H9 (cell line): ENCODE measurements at regions not wholly inside any gene's neighbourhood (a gene's known extent, or its start where the extent isn't known, plus 50 kb on each side); places are given as distances from the start of the nearest gene placed in this dataset.

Experiments
- DNase-seq: peaks from one replicate; pipeline ENCODE4 v3.0.0-alpha.2; 2017
- H2AFZ ChIP-seq: one replicate; pipeline ENCODE4 v1.6.1; 2013; ENCODE audit warnings: mild to moderate bottlenecking, low read length, control low read depth, moderate library complexity
- H2AK5ac ChIP-seq: 2 replicates; pipeline ENCODE4 v1.6.1; 2013; ENCODE audit warnings: low read length, control low read depth, mixed read lengths; ENCODE audit not compliant: insufficient read length
- H2BK120ac ChIP-seq: one replicate; pipeline ENCODE4 v1.6.1; 2013; ENCODE audit warnings: low read depth, mild to moderate bottlenecking, low read length, control low read depth, inconsistent platforms; ENCODE audit not compliant: poor library complexity, severe bottlenecking
- H2BK12ac ChIP-seq: 2 replicates; pipeline ENCODE4 v1.6.1; 2013; ENCODE audit warnings: low read length, control low read depth, mixed read lengths, low read depth; ENCODE audit not compliant: insufficient read length
- H2BK15ac ChIP-seq: 2 replicates; pipeline ENCODE4 v1.6.1; 2013; ENCODE audit warnings: low read depth, low read length, control low read depth
- H2BK20ac ChIP-seq: one replicate; pipeline ENCODE4 v1.6.1; 2013; ENCODE audit warnings: low read depth, mild to moderate bottlenecking, low read length, control low read depth, inconsistent platforms; ENCODE audit not compliant: poor library complexity, severe bottlenecking
- H2BK5ac ChIP-seq: 2 replicates; pipeline ENCODE4 v1.6.1; 2013; ENCODE audit warnings: low read length, control low read depth, mixed read lengths; ENCODE audit not compliant: insufficient read length
- H3K14ac ChIP-seq: 2 replicates; pipeline ENCODE4 v1.6.1; 2013; ENCODE audit warnings: low read length, control low read depth; ENCODE audit not compliant: insufficient read depth
- H3K18ac ChIP-seq: 2 replicates; pipeline ENCODE4 v1.6.1; 2013; ENCODE audit warnings: low read depth, mild to moderate bottlenecking, mixed read lengths, low read length, control low read depth; ENCODE audit not compliant: insufficient read length
- H3K23ac ChIP-seq: 2 replicates; pipeline ENCODE4 v1.6.1; 2013; ENCODE audit warnings: low read length, control low read depth, mixed read lengths, low read depth; ENCODE audit not compliant: insufficient read length
- H3K23me2 ChIP-seq: 2 replicates; pipeline ENCODE4 v1.6.1; 2013; ENCODE audit warnings: low read depth, mild to moderate bottlenecking, mixed read lengths, low read length, control low read depth; ENCODE audit not compliant: insufficient read length, poor library complexity, severe bottlenecking
- H3K27ac ChIP-seq: 2 replicates; pipeline ENCODE4 v1.5.1; 2013; ENCODE audit warnings: low read length, control low read depth, mixed read lengths, low read depth; ENCODE audit not compliant: insufficient read length
- H3K27me3 ChIP-seq: 2 replicates; pipeline ENCODE4 v1.6.1; 2013; ENCODE audit warnings: low read length, control low read depth, inconsistent platforms; ENCODE audit not compliant: insufficient read depth
- H3K4ac ChIP-seq: 2 replicates; pipeline ENCODE4 v1.6.1; 2013; ENCODE audit warnings: low read depth, mild to moderate bottlenecking, control low read depth, inconsistent platforms, low read length, moderate library complexity
- H3K4me1 ChIP-seq: 2 replicates; pipeline ENCODE4 v1.6.1; 2013; ENCODE audit warnings: low read length, control low read depth, inconsistent platforms; ENCODE audit not compliant: insufficient read depth
- H3K4me2 ChIP-seq: 2 replicates; pipeline ENCODE4 v1.6.1; 2013; ENCODE audit warnings: low read length, control low read depth, mixed read lengths; ENCODE audit not compliant: insufficient read length, insufficient read depth
- H3K56ac ChIP-seq: 2 replicates; pipeline ENCODE4 v1.6.1; 2013; ENCODE audit warnings: low read depth, mild to moderate bottlenecking, mixed read lengths, low read length, control low read depth; ENCODE audit not compliant: insufficient read length
- H3K79me1 ChIP-seq: 2 replicates; pipeline ENCODE4 v1.6.1; 2013; ENCODE audit warnings: low read depth, mild to moderate bottlenecking, moderate library complexity, low read length, control low read depth, inconsistent platforms; ENCODE audit not compliant: insufficient read depth, poor library complexity, severe bottlenecking
- H3K79me2 ChIP-seq: 2 replicates; pipeline ENCODE4 v1.6.1; 2013; ENCODE audit warnings: low read length, control low read depth, inconsistent platforms; ENCODE audit not compliant: insufficient read depth
- H3K9ac ChIP-seq: 2 replicates; pipeline ENCODE4 v1.6.1; 2013; ENCODE audit warnings: low read length, control low read depth, mixed read lengths; ENCODE audit not compliant: insufficient read length; ENCODE audit errors: extremely low read depth
- H3K9me3 ChIP-seq: one replicate; pipeline ENCODE4 v1.6.1; 2013; ENCODE audit warnings: low read depth, low read length, inconsistent platforms; ENCODE audit not compliant: control insufficient read depth
- H3T11ph ChIP-seq: one replicate; pipeline ENCODE4 v1.6.1; 2013; ENCODE audit warnings: mild to moderate bottlenecking, low read length, control low read depth, inconsistent platforms
- H4K20me1 ChIP-seq: one replicate; pipeline ENCODE4 v1.6.1; 2013; ENCODE audit not compliant: control insufficient read depth, insufficient read length, insufficient read depth
- H4K5ac ChIP-seq: 2 replicates; pipeline ENCODE4 v1.6.1; 2013; ENCODE audit warnings: low read depth, mild to moderate bottlenecking, mixed read lengths, low read length, control low read depth; ENCODE audit not compliant: insufficient read length
- H4K8ac ChIP-seq: replicated peaks from 2 replicates; pipeline ENCODE4 v1.6.1; 2013; ENCODE audit warnings: low read length, control low read depth, mixed read lengths, low read depth; ENCODE audit not compliant: insufficient read length
- H4K91ac ChIP-seq: 2 replicates; pipeline ENCODE4 v1.6.1; 2013; ENCODE audit warnings: low read depth, mild to moderate bottlenecking, moderate library complexity, mixed read lengths, low read length, control low read depth; ENCODE audit not compliant: insufficient read length
- H3K27ac Mint-ChIP-seq, 3 experiments: 2 replicates in 2 of 3; 3 replicates in 1 of 3; pipeline ENCODE4 v1.8.0; 2020 to 2021; ENCODE audit warnings: mixed read lengths in 3 of 3, mild to moderate bottlenecking in 1 of 3, moderate library complexity in 1 of 3
- H3K27me3 Mint-ChIP-seq: 2 replicates; pipeline ENCODE4 v1.8.0; 2021; ENCODE audit warnings: low read depth, mild to moderate bottlenecking, moderate library complexity, mixed read lengths
- H3K36me3 Mint-ChIP-seq, 3 experiments: 2 replicates in 2 of 3; 3 replicates in 1 of 3; pipeline ENCODE4 v1.8.0; 2020 to 2021; ENCODE audit warnings: low read depth in 3 of 3, mixed read lengths in 3 of 3; ENCODE audit not compliant: insufficient read depth in 1 of 3
- H3K4me1 Mint-ChIP-seq, 2 experiments: 2 replicates each; pipeline ENCODE4 v1.8.0; 2020; ENCODE audit warnings: mixed read lengths in 2 of 2
- H3K4me3 Mint-ChIP-seq, 2 experiments: 2 replicates in 1 of 2; 3 replicates in 1 of 2; pipeline ENCODE4 v1.8.0; 2020 to 2021; ENCODE audit warnings: mild to moderate bottlenecking in 2 of 2, mixed read lengths in 2 of 2, moderate library complexity in 1 of 2
- H3K9me3 Mint-ChIP-seq, 2 experiments: 2 replicates in 1 of 2; 3 replicates in 1 of 2; pipeline ENCODE4 v1.8.0; 2020; ENCODE audit warnings: mild to moderate bottlenecking in 2 of 2, mixed read lengths in 2 of 2, moderate library complexity in 1 of 2
- WGBS: extraction: QIAGEN DNeasy Blood & Tissue Kit; methylation state at CpG from one replicate; pipeline ENCODE4 v1.1.7; 2013; ENCODE audit warnings: missing lambda C conversion rate, low lambda C conversion rate, mixed read lengths; ENCODE audit not compliant: insufficient read length; ENCODE audit errors: extremely low coverage; 5-methylcytosine and 5-hydroxymethylcytosine counted together
- TF ChIP-seq, protein P1 (sequence below): fragments of 200-600 bp; sonication (generic); conservative IDR thresholded peaks from 3 replicates; pipeline ENCODE4 v1.8.0; 2021; ENCODE audit warnings: antibody characterized with exemption, mild to moderate bottlenecking

DNA sequence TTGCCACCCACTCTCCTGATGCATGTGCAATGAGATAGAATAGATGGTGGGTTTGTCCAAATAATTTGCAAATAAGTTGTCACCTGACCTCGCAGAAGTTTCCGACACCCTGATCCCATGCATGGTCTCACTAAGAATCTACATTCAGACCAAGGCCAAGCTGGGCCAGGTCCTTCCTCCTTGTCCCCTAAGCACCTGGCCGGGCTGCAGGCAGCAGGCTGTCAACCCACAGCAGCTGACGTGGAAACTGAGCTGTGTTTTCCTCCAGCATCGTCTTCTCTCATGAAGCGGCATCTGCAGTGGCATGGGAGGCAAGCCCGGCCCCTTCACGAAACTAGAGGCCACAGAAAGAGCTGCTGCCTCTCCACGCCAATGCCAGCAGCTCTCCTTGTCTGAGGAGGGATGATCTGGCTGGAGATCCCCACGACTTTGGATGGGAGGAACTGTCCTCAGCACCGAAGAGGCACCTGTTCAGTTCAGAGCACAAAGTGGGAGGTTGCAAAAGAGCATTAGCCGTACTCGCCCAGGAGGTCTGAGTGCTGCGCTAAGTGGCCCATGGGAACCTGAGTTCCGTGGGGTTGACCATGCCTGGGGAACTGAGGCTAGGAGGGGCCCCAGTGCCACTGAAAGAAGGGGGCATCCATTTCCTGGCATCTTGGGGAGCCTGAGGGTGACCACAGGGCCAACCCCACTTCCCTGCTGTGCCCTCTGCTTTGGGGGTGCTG, 110.5 kb upstream of the INSIG1 start:
- H3K23ac ChIP-seq = no peak overlapping the region
- TF ChIP-seq, protein P1, sequence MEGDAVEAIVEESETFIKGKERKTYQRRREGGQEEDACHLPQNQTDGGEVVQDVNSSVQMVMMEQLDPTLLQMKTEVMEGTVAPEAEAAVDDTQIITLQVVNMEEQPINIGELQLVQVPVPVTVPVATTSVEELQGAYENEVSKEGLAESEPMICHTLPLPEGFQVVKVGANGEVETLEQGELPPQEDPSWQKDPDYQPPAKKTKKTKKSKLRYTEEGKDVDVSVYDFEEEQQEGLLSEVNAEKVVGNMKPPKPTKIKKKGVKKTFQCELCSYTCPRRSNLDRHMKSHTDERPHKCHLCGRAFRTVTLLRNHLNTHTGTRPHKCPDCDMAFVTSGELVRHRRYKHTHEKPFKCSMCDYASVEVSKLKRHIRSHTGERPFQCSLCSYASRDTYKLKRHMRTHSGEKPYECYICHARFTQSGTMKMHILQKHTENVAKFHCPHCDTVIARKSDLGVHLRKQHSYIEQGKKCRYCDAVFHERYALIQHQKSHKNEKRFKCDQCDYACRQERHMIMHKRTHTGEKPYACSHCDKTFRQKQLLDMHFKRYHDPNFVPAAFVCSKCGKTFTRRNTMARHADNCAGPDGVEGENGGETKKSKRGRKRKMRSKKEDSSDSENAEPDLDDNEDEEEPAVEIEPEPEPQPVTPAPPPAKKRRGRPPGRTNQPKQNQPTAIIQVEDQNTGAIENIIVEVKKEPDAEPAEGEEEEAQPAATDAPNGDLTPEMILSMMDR = no peak
- H3K14ac ChIP-seq = no peak overlapping the region
- no peaks in the 10 kb centered on the region for H3K79me2 ChIP-seq
- H3K4me1 ChIP-seq = no peaks in the 10 kb centered on the region; the same call in 1 of the 2 replicates
- no peak overlapping the region for H3K56ac ChIP-seq
- no peaks in the 10 kb centered on the region for H3K27me3 ChIP-seq
- no peak overlapping the region for H3K4ac ChIP-seq
- no peak overlapping the region for H2BK5ac ChIP-seq
- H4K8ac ChIP-seq = no peak overlapping the region
- no peak overlapping the region for H3K4me2 ChIP-seq
- H2BK12ac ChIP-seq = no peak overlapping the region
- no peak overlapping the region for H3K27ac Mint-ChIP-seq
- no peak overlapping the region for H4K5ac ChIP-seq
- H2AK5ac ChIP-seq = no peak overlapping the region
- H3K36me3 Mint-ChIP-seq = peaks cover 25 to 30% (median 27%) of the 10 kb centered on the region in 3 experiments
- H3K9ac ChIP-seq = no peak overlapping the region
- H3K18ac ChIP-seq = no peak overlapping the region
- H2BK20ac ChIP-seq = no peak overlapping the region
- peaks cover 22% of the 10 kb centered on the region for H3K9me3 ChIP-seq
- H3K4me1 Mint-ChIP-seq = peaks cover 0 to 8% of the 10 kb centered on the region in 2 experiments; a peak in 2 of 4 replicates
- no peaks in the 10 kb centered on the region for H3K79me1 ChIP-seq
- peaks cover 52% of the 10 kb centered on the region for H3K27me3 Mint-ChIP-seq
- H3K4me3 Mint-ChIP-seq = no peak overlapping the region
- H2AFZ ChIP-seq = no peak overlapping the region
- no peak overlapping the region for H2BK120ac ChIP-seq
- H3K23me2 ChIP-seq = no peaks in the 10 kb centered on the region
- peaks cover 45 to 56% of the 10 kb centered on the region in 2 experiments for H3K9me3 Mint-ChIP-seq
- H2BK15ac ChIP-seq = no peak overlapping the region
- H3T11ph ChIP-seq = no peak overlapping the region
- no peaks in the 10 kb centered on the region for H4K20me1 ChIP-seq
- no CpG with 5 or more reads among the region's 15 CpGs for WGBS
- H4K91ac ChIP-seq = no peak overlapping the region
- DNase-seq = no peak
- H3K27ac ChIP-seq = no peak overlapping the region
